Tongue (tissue), 1 donor: ENCODE measurements at regions not wholly inside any gene's neighbourhood (a gene's known extent, or its start where the extent isn't known, plus 50 kb on each side); places are given as distances from the start of the nearest gene placed in this dataset.

Experiments used
- DNase-seq: peaks from one replicate; pipeline ENCODE4 v3.0.0-alpha.2; 2015

DNA sequence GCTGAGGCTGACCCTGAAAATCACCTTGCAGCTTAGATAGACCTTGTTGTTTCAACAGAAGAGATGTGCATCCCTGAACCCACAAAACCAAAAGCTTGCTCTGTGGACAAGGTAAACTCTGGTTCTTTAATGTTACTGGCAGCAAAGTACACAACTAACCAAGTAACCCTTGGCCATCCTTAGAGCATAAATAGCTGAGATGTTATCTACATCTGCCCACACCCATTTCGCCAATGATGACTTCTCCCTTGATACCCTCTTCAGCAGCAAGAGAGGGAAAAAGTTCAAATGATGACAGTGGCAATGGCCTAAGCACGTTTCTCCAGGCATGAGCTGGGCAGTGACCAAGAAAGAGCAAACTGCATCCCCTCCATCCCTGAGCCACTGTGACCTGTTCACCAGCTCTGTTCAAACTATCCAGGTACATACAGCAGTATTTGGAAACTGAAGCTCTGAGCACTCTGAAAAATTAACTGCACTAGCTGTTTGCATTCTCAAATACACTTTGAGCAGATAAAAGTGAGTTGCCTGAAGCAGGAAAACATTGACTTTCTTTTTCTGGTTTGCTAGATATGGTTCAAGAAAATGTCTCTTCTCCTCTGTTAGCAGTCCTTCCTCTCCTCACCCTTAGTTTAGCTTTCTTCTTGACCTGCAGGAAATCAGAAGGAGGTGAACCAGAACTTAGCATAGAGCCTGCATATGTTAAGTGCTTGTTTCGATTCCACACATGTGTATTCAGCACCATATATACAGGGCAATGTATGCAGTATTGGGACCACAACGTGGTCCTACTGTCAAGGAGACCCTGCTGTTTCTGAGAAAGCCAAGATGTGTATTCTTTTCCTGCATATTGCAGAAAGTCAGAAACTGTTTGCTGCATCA, 231.7 kb downstream of the FOXO1 start:
- no peak for DNase-seq

DNA sequence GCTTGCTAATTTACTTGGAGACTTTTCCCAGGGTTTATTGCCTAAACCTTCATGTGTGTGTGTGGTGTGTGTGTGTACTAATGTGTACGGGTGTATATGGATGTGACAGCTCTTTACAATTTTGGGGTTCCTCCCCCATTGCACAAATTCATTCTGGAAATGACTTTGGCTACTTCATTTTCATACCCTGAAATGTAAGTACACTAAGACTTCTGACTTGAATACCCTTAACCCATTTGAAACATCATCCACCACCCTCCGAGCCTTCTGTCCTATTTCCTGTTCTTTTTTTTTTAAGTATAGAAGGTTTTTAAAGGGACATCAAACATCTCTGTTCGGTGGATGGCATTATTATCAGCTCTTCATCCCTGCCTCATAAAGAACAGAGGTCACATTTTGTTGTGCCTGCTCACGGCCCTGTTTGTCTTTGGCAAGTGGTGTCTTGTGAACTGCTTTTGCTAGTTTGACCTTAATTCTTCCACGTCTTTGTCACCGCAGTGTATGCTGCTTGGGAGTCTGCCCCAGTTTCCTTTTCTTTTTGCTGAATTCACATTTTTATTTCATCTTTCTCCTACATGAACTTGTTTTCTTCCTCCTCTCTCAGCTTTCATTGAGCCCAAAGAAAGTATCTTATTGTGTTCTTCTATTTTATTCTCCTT, 228.3 kb downstream of the FOXO1 start:
- no peak for DNase-seq

DNA sequence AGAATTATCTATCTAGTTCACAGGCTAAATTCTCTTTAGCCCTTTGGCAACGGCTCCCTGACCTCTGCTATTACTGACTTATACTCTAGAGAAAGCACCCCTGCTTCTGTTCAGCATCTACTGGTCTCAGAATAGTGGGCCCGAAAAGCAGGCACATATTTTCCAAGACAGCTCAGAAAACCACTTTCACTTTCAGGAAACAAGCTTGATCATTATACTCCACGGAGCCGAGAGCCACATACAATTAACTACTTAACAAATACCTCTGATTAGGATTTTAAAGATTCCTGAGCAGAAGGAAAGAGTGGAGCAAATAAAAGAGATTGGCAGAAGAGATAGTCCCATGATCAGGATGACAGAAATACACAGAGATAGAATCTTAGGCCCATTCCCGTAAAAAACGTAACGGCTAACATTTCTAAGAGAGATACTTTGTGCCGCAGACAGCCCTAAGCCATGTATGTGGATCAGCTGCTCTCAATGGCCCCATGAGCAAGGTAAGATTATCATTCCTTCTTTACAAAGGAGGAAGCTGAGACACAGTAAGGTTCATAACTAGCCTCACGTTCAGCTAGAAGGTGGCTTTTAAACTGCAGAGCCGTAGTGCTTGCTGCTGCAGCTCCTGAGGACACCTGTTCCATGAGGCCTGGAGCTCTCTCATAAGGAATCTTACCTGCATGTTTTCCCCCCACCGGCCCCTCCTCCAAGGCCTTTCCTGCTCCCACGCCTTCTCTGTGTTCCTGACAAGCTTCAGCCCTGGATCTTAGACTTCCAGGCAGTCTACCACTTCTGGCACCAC, 227.2 kb downstream of the FOXO1 start:
- DNase-seq: no peak

DNA sequence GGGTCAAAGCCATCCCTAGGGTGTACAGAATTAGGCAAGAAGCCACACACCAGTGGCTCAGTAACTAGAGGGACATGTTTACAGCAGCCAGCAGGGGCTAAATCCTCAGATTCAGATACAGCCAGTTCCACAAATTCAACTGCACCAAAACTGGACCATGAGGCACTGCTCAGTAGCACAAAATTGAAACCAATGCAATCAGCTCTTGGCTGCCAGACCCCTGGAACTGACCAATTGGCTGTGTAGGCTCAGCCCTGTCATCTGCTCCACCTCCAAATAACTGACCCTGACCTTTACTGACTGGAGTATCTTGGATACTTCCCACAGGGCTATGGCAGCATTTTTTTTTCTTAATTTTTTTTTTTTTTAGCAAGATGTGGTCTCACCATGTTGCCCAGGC, 226.5 kb downstream of the FOXO1 start:
- no peak for DNase-seq

DNA sequence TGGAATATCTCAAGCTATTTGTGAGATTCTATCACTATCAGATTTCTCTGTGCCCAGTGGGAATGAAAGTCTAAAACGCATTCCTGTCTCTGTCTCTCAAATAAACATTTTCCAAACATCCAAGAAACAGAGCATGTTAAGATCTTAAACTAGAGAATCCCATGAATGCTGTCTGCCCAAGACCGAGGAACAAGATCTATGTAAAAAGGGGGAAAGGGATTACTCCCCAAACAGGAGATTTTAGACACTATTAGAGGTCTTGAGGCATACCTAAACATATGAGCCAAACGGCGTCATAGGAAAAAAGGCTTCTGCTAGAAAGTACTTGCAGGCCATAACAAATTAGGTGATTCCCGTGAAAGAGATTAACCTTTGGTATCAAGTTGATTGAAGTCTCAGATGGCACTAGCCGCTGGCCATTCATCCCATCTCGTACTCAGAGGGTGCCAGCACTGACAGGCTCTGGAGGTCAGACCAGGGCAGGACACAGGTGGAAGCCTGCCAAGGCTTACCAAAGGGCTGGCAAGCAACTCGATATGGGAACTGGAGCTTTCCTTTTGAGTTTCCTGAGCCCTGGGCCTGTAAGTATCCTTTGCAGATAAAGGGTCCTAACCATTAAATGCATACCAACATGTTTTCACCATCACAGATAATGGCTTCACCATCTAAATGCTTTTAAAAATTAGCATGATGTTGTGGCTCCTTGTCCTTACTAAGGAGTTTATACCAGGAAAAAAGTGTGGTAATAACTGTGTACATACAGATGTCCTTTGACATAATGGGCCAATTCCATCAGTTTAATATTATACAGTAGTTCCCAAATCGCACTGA, 225.2 kb downstream of the FOXO1 start:
- peak; percentile 73 for DNase-seq

DNA sequence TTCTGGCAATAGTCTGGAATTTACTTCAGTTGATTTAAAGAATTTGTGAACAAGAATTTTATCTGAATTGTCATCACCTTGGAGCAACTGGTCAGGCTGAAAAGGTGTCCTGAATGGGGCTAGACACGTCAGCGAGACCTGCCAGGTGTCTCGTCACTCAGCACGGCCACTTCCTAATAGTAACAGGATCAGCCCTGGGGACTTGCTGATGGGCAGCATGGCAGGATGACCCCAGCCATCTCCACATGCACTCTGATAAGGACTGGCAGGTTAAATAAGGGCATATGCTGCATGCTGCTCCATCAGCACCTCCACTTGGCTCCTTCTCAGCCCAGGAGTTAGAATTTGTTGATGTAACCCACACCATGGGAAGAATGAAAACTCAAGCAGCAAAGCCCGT, 224.2 kb downstream of the FOXO1 start:
- DNase-seq: peak; percentile 43

DNA sequence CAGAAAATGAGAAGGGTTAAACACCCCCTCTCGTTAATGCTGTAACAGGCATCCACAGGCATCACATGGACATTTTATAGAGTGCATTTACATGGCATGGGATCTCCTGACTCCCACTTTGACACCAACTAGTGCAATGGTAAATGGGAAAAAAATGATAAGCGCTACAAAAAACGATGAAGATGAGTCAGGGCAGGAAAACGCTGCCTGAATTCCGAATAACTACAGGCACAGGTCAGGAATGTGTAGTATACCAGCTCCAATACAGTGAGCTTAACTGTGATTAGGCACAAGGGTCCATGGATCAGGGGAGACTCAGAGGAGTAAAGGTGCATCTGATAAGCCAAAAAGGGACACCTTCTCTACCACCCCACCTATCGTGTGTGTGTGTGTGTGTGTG, 223.6 kb downstream of the FOXO1 start:
- no peak for DNase-seq

DNA sequence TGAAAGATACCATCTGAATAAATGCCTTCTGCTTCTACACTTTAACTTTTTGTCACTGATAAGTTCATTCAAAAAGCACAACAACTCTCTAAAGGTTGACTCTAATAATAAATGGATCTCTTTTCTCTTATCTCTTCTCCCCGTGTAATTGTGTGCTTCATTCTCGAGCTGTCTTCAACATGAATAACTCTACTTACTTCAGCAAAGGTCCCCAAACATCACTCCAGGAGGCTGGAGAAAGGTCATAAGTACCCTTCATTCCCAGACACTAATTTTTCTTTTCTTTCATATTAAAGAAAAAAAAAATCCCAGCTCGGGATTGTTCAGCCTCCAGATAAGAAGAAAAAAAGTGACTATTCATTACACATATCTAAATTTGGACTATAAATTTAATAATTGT, 222.2 kb downstream of the FOXO1 start:
- DNase-seq: no peak

DNA sequence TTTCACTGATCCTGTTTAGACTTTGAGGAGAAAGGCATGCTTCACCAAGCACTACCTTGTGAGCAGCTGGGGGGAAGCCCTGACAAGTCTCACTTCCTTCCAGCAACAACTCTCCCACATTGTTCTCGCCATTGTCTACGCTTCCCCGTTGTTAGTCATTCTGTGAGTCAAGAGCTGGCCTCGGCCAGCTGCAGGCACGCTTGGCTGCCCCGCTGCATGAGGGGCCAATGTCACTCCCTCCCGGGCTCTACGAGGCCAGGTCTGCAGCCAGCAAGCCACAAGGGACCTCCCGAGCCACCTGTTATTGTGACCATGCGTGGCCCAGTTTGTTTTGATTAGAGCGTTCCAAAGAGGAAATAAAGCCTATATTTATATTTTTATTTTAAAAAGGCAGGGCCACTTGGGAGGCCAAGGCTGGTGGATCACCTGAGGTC, 220.9 kb downstream of the FOXO1 start:
- DNase-seq: no peak

DNA sequence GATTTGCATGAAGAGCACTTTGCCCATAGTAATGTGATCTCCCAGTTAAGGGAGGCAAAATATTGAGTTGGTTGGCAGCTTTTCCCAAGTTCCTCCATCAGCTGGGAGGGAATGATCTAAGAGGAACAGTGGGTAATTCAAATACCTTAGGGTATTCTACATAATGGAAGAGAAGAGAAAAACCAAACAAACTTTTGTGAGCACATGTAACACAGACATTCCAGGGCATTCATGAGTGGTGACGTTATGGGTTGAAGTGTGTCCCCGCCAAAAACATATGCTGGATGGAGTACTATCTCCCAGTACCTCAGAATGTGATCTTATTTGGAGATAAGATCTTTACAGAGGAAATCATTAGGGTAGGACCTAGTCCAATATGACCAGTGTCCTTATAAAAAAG, 220.1 kb downstream of the FOXO1 start:
- peak; percentile 45 for DNase-seq

DNA sequence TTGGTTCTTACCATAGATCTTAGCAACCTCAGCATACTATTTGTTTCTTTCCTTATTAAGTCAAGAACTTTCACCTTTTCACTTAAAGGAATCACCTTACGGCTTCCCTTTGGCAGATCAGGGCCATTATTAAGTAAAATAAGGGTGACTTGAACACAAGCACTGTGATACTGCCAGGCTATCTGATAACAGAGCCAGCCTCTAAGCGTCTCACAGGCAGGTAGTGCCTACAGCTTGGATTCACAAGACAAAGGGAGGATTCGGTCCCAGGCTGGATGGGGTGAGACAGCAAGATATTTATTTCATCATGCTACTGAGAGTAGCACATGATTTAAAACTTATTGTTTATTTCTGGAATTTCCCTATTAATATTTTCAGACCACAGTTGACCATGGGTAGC, 218.6 kb downstream of the FOXO1 start:
- DNase-seq: no peak

DNA sequence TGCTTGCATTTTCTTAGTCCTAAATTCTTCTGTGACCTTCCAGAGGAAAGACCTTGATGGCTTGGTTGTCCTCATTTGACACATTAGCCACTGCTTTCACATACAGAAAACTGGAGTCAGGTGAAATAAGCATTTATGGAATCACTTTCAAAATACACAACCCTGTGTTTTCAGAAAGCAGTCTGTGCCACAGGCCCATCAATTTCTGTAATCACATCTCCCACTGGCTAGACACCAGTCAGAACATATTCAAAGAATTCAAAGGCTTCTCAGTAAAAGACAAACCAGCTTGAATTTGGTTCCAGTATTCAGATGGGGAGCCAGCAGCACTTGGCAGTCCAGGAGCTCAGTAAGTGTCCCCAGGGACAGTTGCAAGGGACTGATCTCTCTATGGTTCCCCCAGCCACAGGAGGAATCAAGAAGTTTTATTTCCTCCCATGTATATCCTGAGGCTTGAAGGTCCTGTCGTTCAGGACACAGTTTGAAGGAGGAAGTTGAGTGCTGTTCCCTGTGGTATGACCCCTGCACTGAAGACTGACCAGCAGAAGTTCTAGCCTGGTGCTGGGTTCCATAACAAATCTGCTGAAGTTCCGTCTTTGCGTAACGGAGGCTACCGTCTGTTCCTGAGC, 214.3 kb downstream of the FOXO1 start:
- DNase-seq: no peak

DNA sequence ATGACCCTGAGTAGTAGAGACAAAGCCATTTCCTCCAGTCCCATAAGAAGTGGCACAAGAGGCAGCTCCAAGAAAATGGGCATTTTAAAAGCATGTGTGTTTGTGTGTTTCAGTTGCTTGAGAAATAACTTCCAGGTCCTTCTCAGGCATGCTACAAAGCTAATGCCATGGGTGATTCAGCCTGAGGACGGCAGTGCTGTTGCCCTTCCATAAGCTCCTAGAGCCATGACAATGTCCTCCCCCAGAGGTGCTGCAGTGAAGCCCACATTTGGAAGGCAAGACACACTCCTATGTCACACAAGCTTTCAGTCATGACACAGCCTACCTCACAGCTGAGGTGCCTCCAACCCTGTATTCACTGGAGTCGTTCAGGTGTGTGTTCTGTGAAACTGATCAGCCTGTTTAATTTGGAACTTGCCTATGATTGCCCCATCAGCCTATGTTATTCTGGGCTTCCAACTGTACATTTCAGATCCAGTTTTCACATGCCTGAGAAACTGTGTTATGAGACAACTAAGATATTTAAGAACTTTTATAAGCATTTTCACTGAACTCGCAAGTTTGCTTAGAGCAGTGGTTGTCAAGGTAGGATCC, 213.6 kb downstream of the FOXO1 start:
- no peak for DNase-seq

DNA sequence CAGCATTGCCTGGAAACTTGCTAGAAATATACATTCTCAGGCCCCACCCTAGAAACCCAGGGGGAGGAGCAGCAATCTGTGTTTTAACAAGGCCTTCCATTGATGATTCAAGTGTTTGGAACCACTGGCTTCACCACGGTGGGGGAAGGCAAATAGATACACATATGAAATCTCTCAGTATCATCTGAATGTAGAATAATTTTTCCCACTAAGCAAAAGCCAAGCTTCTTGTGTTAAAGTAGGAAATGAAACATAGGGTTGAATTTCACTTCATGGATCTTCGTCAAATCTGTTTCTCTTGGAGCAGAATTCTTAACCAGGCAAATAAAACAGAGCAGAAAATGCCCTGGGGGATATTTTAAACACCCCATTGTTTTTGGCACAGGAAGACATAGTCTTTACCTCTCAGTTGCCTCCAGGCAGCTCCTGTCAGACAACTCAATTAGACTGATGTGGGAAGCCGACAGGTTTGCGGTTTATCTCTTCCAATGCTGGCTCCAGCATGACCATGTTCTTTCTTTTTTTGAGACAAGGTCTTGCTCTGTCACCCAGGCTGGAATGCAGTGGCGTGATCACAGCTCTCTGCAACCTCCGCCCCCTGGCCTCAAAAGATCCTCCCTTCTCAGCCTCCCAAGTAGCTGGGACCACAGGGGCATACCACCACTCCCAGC, 213.0 kb downstream of the FOXO1 start:
- DNase-seq: peak; percentile 44

DNA sequence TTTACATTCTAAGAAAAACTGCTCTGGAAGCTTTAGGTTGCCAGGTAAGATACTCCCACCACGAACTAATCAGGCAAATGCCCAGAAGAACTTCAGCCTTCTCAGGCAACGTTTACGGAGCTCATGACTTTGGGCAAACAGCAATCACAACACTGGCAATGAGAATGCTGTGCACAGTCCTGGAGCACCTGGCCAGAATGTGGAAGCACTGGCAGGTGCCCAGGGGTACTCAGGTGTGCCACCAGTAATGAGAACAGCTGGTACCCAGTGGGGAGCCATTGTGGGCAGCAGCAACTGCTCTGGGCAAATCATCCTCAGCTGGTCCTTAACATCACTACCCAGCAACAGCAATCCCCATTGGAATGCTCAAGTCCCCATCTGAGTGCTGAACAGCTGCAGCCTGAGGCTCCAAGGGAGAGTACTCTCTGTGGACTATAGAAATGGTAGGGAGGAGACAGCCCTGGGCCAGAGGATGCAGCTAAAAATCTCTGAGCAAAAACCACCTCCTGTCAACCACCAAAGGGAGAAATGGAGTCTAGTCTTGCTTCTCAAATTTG, 210.0 kb downstream of the FOXO1 start:
- DNase-seq: peak; percentile 75

DNA sequence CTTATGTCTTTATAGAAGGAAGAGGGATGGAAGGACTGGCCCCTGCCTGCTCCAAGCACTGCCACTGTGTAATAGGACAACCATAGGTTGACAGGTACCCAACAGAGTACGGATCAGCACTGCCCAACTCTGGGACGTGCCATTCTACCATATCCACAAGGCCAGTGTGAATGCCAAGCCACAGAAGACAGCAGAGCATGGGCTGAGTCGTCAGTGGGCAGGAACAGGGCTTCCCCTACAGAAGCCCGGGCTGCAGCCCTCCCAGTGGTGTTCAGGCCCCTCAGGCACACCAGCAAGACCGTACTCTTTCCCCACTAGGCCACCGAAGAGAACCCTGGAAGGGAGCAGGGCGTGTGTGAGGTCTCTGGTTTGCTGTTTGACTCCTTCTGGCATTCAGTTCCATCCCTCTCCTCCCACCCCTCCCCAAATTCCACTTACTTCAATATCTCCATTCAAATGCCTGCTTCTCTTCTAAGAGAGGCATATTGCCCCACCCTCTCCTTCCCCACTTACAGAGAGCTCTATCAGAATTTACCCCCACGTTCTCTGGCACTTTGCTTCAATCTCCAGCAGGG, 209.4 kb downstream of the FOXO1 start:
- peak; percentile 22 for DNase-seq

DNA sequence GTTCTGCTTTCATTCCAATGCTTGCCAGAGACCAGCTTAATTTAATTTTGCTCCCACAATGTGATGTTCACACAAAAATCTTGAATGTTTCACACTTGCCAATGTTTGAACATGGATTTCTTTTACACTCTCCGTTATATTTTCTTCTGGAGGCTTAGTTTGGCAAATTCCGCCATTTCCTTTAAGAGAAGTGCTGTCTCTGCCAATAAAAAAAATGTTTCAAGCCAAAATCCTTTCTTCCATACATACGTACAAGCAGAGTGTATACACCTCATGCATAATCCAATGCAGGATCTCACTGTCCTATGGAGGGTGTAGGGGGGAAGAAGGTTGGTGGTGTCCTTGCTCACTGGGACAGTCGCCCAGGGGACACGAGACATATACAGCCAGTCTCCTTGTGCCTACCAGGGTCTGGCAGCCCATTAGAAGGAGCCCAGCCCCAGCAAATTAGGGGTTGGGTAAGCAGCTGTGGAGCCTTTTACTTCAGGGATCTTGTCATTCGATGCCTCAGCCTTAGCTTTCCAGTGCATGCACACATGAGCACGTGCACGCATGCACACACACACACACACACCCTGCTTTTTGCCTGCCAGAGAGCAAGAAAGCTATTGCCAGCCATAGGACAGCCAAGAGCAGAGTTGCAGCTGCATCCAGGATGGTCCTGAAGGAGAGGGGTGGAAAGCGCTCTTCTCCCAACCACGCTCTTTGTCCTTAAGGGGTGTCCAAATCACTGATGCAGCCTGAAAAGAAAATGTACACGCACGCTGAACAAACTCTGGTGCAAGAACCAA, 208.3 kb downstream of the FOXO1 start:
- DNase-seq: peak; percentile 85

DNA sequence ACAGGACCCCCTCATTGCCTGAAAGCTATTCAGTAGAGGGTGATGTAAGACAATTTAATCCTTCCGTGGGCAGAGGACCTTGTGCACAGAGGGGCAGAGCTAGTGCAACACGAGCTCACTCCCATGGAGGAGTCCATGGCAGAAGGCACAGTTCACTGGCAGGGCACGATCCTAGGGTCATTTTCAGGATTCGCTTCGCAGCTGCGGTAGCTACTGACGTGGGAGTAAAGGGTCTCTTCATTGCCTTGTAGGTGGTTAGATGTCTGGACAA, 207.8 kb downstream of the FOXO1 start:
- DNase-seq: no peak

DNA sequence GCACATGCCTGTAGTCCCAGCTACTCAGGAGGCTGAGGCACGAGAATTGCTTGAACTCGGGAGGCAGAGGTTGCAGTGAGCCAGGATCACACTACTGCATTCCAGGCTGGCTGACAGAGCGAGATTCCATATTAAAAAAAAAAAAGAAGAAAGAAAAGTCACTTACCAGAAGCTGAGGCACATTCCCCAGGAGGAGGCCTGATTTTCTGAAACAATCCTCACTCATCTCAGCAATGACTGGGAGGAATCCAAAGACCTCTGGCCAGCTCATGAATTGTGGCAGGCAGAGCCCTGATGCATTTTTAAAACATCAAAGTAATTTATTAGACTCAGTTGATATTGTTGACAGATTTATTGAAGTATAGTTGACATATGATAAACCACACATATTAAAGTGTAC, 206.3 kb downstream of the FOXO1 start:
- no peak for DNase-seq
